Gastrocnemius medialis (tissue), 4 donors: ENCODE measurements at regions not wholly inside any gene's neighbourhood (a gene's known extent, or its start where the extent isn't known, plus 50 kb on each side); places are given as distances from the start of the nearest gene placed in this dataset.
"Not testable (repeated sequence)": the region's sequence is repeated elsewhere in the genome, so short reads cannot be mapped to it uniquely, and the experiment has no call there.

ENCODE experiments used
- ATAC-seq, 2 donors: fragments of 150-250 bp; one replicate each; pipeline ENCODE4 v1.9.1; 2016
- DNase-seq, 2 donors: peaks; one replicate each; pipeline ENCODE4 v3.0.0-alpha.2; 2019
- H3K27ac ChIP-seq, 4 donors: fragments of 200-600 bp; sonication (generic); 1 replicate in 1 of 4; 2 replicates in 3 of 4; pipeline ENCODE4 v1.5.1; 2016 to 2018; ENCODE audit warnings: mild to moderate bottlenecking in 2 of 4, moderate library complexity in 1 of 4
- H3K27me3 ChIP-seq, 3 donors: fragments of 200-600 bp; sonication (generic) in 2 of 3; 1 replicate in 1 of 3; 2 replicates in 2 of 3; pipeline versions ENCODE4 v1.5.1 to v1.6.0; 2016 to 2019; ENCODE audit warnings: mild to moderate bottlenecking in 1 of 3, moderate library complexity in 1 of 3
- H3K36me3 ChIP-seq, 2 donors: fragments of 200-600 bp; sonication (generic) in 1 of 2; one replicate each; pipeline ENCODE4 v1.5.1; 2017 to 2018
- H3K4me1 ChIP-seq, 2 donors: fragments of 200-600 bp; sonication (generic) in 1 of 2; one replicate each; pipeline ENCODE4 v1.5.1; 2016 to 2017; ENCODE audit warnings: mild to moderate bottlenecking in 2 of 2
- H3K4me3 ChIP-seq, 4 donors: fragments of 200-600 bp; sonication (generic) in 3 of 4; 1 replicate in 1 of 4; 2 replicates in 3 of 4; pipeline ENCODE4 v1.5.1; 2016 to 2019; ENCODE audit warnings: mild to moderate bottlenecking in 2 of 4
- H3K9me3 ChIP-seq, 3 donors: fragments of 200-600 bp; sonication (generic) in 2 of 3; 1 replicate in 1 of 3; 2 replicates in 2 of 3; pipeline ENCODE4 v1.5.1; 2016 to 2019
- POLR2A ChIP-seq, 2 donors: fragments of 450-650 bp; IDR thresholded peaks; one replicate each; pipeline ENCODE4 v1.6.1; 2017; ENCODE audit warnings: antibody characterized with exemption in 2 of 2, mild to moderate bottlenecking in 2 of 2, moderate library complexity in 2 of 2
- in situ Hi-C, 4 donors: fragments of 200-750 bp; cut with MboI; loops; one replicate each; pipeline versions ENCODE4 v1.15.0 to v1.8.0; 2017; ENCODE audit warnings: low sequenced_read_pairs in 4 of 4
- intact Hi-C: fragments of 100-400 bp; cut with DNase I; formaldehyde crosslinking; loops from one replicate; pipeline ENCODE4 v1.15.1; 2023; ENCODE audit warnings: low total_unique reads
- TF ChIP-seq, protein P1 (sequence below), 5 experiments: fragments of 450-650 bp in 3 of 5; fragments of 200-600 bp in 2 of 5; sonication (generic) in 2 of 5; IDR thresholded peaks in 4 of 5; conservative IDR thresholded peaks in 1 of 5; 1 replicate in 4 of 5; 2 replicates in 1 of 5; pipeline ENCODE4 v1.5.1; 2016 to 2019; ENCODE audit warnings: antibody characterized with exemption in 5 of 5, mild to moderate bottlenecking in 3 of 5, moderate library complexity in 3 of 5

DNA sequence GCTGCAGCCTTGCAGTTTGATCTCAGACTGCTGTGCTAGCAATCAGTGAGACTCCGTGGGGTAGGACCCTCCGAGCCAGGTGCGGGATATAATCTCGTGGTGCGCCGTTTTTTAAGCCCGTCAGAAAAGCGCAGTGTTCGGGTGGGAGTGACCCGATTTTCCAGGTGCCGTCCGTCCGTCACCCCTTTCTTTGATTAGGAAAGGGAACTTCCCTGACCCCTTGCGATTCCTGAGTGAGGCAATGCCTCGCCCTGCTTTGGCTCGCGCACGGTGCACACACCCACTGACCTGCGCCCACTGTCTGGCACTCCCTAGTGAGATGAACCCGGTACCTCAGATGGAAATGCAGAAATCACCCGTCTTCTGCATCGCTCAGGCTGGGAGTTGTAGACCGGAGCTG, 203.2 kb downstream of the SNCAIP start:
- H3K4me3 ChIP-seq, ATAC-seq, H3K36me3 ChIP-seq, intact Hi-C loops, H3K27ac ChIP-seq, DNase-seq, H3K27me3 ChIP-seq, H3K4me1 ChIP-seq, H3K9me3 ChIP-seq: not testable (repeated sequence)
- in situ Hi-C loops: loop anchor here in 3 of 4 donors (25.0 kb wide), 2 partner anchors 847 to 1097 kb away; no protein-coding TSS in a partner anchor

DNA sequence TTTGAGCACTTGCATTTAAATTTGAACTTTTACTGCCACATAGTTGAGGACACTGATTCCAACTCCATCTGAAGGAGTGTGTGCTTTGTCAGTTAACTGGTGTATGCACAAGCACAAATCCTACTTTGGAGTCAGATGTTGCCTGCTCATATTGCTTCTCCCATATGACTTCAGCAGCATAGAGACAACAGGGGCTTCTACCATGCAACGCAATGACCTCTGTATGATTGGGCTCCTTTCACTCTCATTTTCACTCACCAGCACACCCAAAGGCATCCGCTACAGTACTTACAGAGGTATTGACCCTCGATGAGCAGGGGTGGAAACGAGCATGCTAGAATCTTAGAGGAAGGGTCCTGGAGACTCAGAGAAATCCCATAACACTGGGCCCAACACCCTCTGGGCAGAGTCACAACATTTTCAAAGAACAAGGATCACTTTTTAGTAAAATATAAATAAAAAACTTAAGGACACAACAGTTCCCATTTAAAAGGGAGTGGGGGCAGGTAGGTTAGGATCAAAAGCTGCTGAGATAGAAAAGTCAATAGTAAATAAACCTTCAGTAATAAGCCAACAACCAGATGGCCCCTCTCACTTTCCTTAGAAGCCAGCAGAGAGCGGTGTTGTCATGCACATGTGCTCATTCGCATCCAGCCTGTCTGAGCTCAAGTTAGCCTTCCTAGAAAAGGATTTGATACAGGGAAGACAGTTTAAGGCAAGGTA, 203.8 kb downstream of the SNCAIP start:
- in situ Hi-C loops: loop anchor here in 3 of 4 donors (25.0 kb wide), 2 partner anchors 846 to 1096 kb away; no protein-coding TSS in a partner anchor
- no peak for DNase-seq
- intact Hi-C loops: no loop called here

DNA sequence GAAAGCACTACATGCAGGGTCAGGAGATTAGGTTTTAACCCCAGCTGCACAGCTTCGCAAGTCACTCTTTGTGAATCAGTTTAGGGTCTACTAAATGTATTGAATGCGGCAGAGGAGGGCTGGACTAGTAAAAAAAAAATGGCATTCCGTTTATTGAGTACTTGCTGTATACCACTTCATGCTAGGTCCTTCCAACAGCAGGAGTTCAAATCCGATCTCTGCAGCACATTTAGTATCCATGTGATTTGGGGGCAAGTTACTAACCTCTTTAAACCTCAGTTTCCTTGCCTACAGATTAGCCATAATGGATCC, 204.4 kb downstream of the SNCAIP start:
- DNase-seq (no peak), ATAC-seq (no peak)
- in situ Hi-C loops: loop anchor here in 3 of 4 donors (25.0 kb wide), 2 partner anchors 846 to 1096 kb away; no protein-coding TSS in a partner anchor
- no peak for TF ChIP-seq POLR2A (IDR thresholded peaks at IDR 0.05)
- TF ChIP-seq, protein P1, sequence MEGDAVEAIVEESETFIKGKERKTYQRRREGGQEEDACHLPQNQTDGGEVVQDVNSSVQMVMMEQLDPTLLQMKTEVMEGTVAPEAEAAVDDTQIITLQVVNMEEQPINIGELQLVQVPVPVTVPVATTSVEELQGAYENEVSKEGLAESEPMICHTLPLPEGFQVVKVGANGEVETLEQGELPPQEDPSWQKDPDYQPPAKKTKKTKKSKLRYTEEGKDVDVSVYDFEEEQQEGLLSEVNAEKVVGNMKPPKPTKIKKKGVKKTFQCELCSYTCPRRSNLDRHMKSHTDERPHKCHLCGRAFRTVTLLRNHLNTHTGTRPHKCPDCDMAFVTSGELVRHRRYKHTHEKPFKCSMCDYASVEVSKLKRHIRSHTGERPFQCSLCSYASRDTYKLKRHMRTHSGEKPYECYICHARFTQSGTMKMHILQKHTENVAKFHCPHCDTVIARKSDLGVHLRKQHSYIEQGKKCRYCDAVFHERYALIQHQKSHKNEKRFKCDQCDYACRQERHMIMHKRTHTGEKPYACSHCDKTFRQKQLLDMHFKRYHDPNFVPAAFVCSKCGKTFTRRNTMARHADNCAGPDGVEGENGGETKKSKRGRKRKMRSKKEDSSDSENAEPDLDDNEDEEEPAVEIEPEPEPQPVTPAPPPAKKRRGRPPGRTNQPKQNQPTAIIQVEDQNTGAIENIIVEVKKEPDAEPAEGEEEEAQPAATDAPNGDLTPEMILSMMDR (IDR thresholded peaks at IDR 0.05 in 4 of 5, conservative IDR thresholded peaks at IDR 0.05 in 1 of 5): no peak
- Histone ChIP-seq H3K9me3 (no peaks in the 10 kb centered on the region), H3K27me3 (no peaks in the 10 kb centered on the region), H3K4me1 (no peaks in the 10 kb centered on the region), H3K4me3 (no peak overlapping the region), H3K36me3 (no peaks in the 10 kb centered on the region), H3K27ac (no peak overlapping the region)
- intact Hi-C loops: no loop called here

More for the DNA sequence above, 203.8 kb downstream of the SNCAIP start:
- H3K36me3 ChIP-seq: no peaks in the 10 kb centered on the region
- no peaks in the 10 kb centered on the region for H3K27me3 ChIP-seq
- no peak for TF ChIP-seq POLR2A (IDR thresholded peaks at IDR 0.05)
- TF ChIP-seq, protein P1 (IDR thresholded peaks at IDR 0.05 in 4 of 5, conservative IDR thresholded peaks at IDR 0.05 in 1 of 5): peak in 3 of 5 experiments; percentile 21 to 36 (median 34)
- H3K4me1 ChIP-seq: no peaks in the 10 kb centered on the region
- H3K27ac ChIP-seq: no peak overlapping the region
- no peak overlapping the region for H3K4me3 ChIP-seq
- no peaks in the 10 kb centered on the region for H3K9me3 ChIP-seq
- peak in 1 of 2 donors; percentile 49 for ATAC-seq

DNA sequence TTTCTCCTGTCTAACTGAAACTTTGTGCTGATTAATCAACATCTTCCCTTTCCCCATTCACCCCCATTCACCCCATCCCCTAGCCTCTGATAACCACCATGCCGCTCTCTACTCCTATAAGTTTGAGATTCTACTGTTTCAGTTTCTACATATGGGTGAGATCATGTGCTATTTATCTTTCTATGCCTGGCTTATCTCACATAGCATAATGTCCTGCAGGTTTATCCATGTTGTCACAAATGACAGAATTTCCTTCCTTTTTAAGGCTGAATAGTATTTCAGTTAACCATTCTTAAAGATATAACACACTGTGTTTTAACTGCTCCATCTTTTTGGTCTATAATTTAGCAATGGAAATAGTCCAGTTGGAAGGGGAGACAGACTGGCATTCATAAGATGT, 205.1 kb downstream of the SNCAIP start:
- no peak overlapping the region for H3K27ac ChIP-seq
- in situ Hi-C loops: loop anchor here in 3 of 4 donors (25.0 kb wide), 2 partner anchors 845 to 1095 kb away; no protein-coding TSS in a partner anchor
- no peaks in the 10 kb centered on the region for H3K36me3 ChIP-seq

DNA sequence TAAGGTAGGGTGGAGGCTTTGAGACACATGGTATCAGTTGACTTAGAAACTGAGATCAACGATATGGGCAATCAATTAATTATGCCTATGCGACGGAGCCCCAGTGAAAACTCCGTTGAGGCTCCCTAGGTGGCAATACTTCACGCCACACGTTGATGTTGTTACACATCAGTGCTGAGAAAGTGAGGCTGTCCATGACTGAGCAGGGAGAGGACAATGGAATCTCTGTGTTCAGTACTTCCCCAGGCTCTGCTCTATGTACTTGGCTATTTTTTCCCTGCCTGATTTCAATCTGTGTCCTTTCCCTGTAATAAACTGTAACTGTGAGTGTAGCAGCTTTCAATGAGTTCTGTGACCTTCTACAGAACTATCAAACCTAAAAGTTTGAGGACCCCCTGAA, 211.7 kb downstream of the SNCAIP start:
- Histone ChIP-seq H3K4me3 (no peak overlapping the region), H3K4me1 (no peaks in the 10 kb centered on the region), H3K36me3 (no peaks in the 10 kb centered on the region), H3K27me3 (no peaks in the 10 kb centered on the region), H3K27ac (no peak overlapping the region), H3K9me3 (no peaks in the 10 kb centered on the region)
- in situ Hi-C loops (loop anchor here in 3 of 4 donors (25.0 kb wide), 2 partner anchors 839 to 1089 kb away; no protein-coding TSS in a partner anchor), intact Hi-C loops (no loop called here)
- TF ChIP-seq, protein P1 (IDR thresholded peaks at IDR 0.05 in 4 of 5, conservative IDR thresholded peaks at IDR 0.05 in 1 of 5): no peak
- no peak for TF ChIP-seq POLR2A (IDR thresholded peaks at IDR 0.05)
- DNase-seq (no peak), ATAC-seq (no peak)

More for the DNA sequence above, 205.1 kb downstream of the SNCAIP start:
- intact Hi-C loops: no loop called here
- no peak for TF ChIP-seq POLR2A (IDR thresholded peaks at IDR 0.05)
- H3K4me3 ChIP-seq: no peak overlapping the region
- no peak for ATAC-seq
- H3K27me3 ChIP-seq: no peaks in the 10 kb centered on the region
- no peaks in the 10 kb centered on the region for H3K4me1 ChIP-seq
- DNase-seq: no peak
- no peaks in the 10 kb centered on the region for H3K9me3 ChIP-seq
